ENCODE measurements at regions not wholly inside any gene's neighbourhood (a gene's known extent, or its start where the extent isn't known, plus 50 kb on each side); places are given as distances from the start of the nearest gene placed in this dataset.

DNA sequence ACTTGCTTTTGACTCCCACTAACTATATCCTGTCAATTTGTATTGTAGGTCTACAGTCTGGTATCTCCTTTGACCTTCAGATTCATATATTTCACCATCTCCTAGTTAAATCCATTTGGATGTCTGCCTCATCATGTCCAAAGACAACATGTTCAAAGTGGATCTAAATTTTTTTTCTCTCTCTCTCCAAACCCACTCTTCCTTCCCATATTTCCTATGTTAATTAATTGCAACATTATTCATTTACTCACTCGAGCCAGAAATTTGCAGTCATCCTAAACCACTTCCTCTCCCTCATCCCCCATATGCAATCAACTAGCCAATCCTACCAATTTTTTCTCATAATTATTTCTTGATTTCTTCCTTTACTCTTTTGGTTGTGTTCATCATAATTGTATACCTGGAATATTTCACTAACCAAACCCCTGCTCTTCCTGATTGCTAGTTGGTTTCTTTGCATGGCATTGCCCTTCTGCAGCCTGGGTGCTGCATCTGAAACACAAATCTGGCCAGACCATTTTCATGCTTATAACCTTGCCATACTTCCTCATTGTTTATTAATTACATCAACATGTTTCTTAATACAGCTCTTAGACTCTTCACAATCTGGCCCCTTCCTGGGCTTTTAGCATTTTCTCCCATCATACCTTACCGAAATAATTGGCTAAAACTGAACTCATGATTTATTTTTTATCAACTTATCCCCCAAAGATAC is 442.2 kb downstream of the ADAMTS20 start:
- no peak overlapping the region for H3K4me3 ChIP-seq (ENCODE audit: low read depth in 1 of 3, low read length in 3 of 3)

DNA sequence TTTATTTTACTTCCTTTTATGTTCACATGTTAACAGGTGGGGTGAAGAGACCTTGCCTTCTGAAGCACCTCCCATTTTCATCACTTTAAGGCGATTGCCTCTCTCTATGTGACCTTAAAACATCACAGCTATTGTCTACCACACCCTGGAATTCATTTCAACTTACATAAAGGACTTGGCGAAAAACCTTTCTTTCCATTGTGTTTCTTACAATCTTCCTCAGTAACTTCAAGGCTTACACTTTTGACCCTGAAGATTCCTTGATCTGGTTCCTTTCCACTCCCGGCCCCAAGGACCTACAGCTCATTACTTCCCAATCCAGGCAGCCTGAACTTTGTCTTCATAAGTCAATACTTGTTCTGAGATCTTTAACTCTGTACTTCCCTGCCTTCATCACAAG is 443.3 kb downstream of the ADAMTS20 start:
- TF ChIP-seq FOXA1 (IDR thresholded peaks at IDR 0.05) (no peak), NR2F2 (IDR thresholded peaks at IDR 0.05) (no peak), TAF1 (conservative IDR thresholded peaks at IDR 0.05) (no peak)
- TF ChIP-seq, protein P1, sequence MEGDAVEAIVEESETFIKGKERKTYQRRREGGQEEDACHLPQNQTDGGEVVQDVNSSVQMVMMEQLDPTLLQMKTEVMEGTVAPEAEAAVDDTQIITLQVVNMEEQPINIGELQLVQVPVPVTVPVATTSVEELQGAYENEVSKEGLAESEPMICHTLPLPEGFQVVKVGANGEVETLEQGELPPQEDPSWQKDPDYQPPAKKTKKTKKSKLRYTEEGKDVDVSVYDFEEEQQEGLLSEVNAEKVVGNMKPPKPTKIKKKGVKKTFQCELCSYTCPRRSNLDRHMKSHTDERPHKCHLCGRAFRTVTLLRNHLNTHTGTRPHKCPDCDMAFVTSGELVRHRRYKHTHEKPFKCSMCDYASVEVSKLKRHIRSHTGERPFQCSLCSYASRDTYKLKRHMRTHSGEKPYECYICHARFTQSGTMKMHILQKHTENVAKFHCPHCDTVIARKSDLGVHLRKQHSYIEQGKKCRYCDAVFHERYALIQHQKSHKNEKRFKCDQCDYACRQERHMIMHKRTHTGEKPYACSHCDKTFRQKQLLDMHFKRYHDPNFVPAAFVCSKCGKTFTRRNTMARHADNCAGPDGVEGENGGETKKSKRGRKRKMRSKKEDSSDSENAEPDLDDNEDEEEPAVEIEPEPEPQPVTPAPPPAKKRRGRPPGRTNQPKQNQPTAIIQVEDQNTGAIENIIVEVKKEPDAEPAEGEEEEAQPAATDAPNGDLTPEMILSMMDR (IDR thresholded peaks at IDR 0.05; ENCODE audit: low read depth, low read length, missing input control), result no peak
- TF ChIP-seq, protein P2, sequence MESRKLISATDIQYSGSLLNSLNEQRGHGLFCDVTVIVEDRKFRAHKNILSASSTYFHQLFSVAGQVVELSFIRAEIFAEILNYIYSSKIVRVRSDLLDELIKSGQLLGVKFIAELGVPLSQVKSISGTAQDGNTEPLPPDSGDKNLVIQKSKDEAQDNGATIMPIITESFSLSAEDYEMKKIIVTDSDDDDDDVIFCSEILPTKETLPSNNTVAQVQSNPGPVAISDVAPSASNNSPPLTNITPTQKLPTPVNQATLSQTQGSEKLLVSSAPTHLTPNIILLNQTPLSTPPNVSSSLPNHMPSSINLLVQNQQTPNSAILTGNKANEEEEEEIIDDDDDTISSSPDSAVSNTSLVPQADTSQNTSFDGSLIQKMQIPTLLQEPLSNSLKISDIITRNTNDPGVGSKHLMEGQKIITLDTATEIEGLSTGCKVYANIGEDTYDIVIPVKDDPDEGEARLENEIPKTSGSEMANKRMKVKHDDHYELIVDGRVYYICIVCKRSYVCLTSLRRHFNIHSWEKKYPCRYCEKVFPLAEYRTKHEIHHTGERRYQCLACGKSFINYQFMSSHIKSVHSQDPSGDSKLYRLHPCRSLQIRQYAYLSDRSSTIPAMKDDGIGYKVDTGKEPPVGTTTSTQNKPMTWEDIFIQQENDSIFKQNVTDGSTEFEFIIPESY (IDR thresholded peaks at IDR 0.05), result no peak
- TF ChIP-seq, protein P3, sequence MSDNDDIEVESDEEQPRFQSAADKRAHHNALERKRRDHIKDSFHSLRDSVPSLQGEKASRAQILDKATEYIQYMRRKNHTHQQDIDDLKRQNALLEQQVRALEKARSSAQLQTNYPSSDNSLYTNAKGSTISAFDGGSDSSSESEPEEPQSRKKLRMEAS (IDR thresholded peaks at IDR 0.05), result no peak
- H3K4me1 ChIP-seq (ENCODE audit: control insufficient read depth in 4 of 4, insufficient read depth in 4 of 4, low read length in 3 of 4), result no peaks in the 10 kb centered on the region
- no peak overlapping the region for H3K27ac ChIP-seq (ENCODE audit: low read depth in 1 of 2, low read length in 2 of 2)
- H3K36me3 ChIP-seq (ENCODE audit: control insufficient read depth in 4 of 4, insufficient read depth in 3 of 4, low read depth in 1 of 4, low read length in 3 of 4), result no peaks in the 10 kb centered on the region
- no peaks in the 10 kb centered on the region for H3K27me3 ChIP-seq (ENCODE audit: control insufficient read depth in 4 of 4, insufficient read depth in 4 of 4, low read length in 3 of 4)
- WGBS, result 59% methylated on average over 3 of the region's 3 CpGs
- no peaks in the 10 kb centered on the region for H3K9me3 ChIP-seq (ENCODE audit: control insufficient read depth in 4 of 4, low read length in 3 of 4)
- no peak overlapping the region for H3K9ac ChIP-seq (ENCODE audit: low read depth in 1 of 2, low read length in 2 of 2)
- H3K4me3 ChIP-seq (ENCODE audit: low read depth in 1 of 3, low read length in 3 of 3), result no peak overlapping the region
- no peak for DNase-seq (ENCODE audit: low spot score)

More for the DNA sequence above, 442.2 kb downstream of the ADAMTS20 start:
- no peak for DNase-seq (ENCODE audit: low spot score)
- Histone ChIP-seq H3K27me3 (ENCODE audit: control insufficient read depth in 4 of 4, insufficient read depth in 4 of 4, low read length in 3 of 4) (no peaks in the 10 kb centered on the region), H3K9me3 (ENCODE audit: control insufficient read depth in 4 of 4, low read length in 3 of 4) (no peaks in the 10 kb centered on the region), H3K27ac (ENCODE audit: low read depth in 1 of 2, low read length in 2 of 2) (no peak overlapping the region), H3K9ac (ENCODE audit: low read depth in 1 of 2, low read length in 2 of 2) (no peak overlapping the region), H3K36me3 (ENCODE audit: control insufficient read depth in 4 of 4, insufficient read depth in 3 of 4, low read depth in 1 of 4, low read length in 3 of 4) (no peaks in the 10 kb centered on the region), H3K4me1 (ENCODE audit: control insufficient read depth in 4 of 4, insufficient read depth in 4 of 4, low read length in 3 of 4) (no peaks in the 10 kb centered on the region)
- WGBS, result 48% methylated on average over 2 of the region's 2 CpGs
- TF ChIP-seq FOXA1 (IDR thresholded peaks at IDR 0.05) (no peak), EGR1 (IDR thresholded peaks at IDR 0.05; ENCODE audit: low read depth in 2 of 2) (no peak), HNF4G (IDR thresholded peaks at IDR 0.05) (no peak), FOXA2 (IDR thresholded peaks at IDR 0.05) (no peak), YY1 (IDR thresholded peaks at IDR 0.05) (no peak), HNF4A (conservative IDR thresholded peaks at IDR 0.05) (no peak), JUND (IDR thresholded peaks at IDR 0.05) (no peak), TAF1 (conservative IDR thresholded peaks at IDR 0.05) (no peak)
- TF ChIP-seq, protein P2 (IDR thresholded peaks at IDR 0.05), result no peak
- TF ChIP-seq, protein P3 (IDR thresholded peaks at IDR 0.05), result no peak
- TF ChIP-seq, protein P1 (IDR thresholded peaks at IDR 0.05; ENCODE audit: low read depth, low read length, missing input control), result no peak

Measured in liver (tissue), 8 donors.